ENCODE measurements at regions not wholly inside any gene's neighbourhood (a gene's known extent, or its start where the extent isn't known, plus 50 kb on each side); places are given as distances from the start of the nearest gene placed in this dataset.

GRCh38 chr18:71018816-71019215 lies 730.0 kb downstream of the SOCS6 start:
- in situ Hi-C loops (cut with MboI; ENCODE audit: low sequenced_read_pairs in 4 of 4) (no loop called here), intact Hi-C loops (cut with DNase I; ENCODE audit: low total_unique reads) (no loop called here)
- Histone ChIP-seq H3K27me3 (no peaks in the 10 kb centered on the region), H3K9me3 (no peaks in the 10 kb centered on the region), H3K4me3 (no peak overlapping the region), H3K4me1 (no peaks in the 10 kb centered on the region), H3K36me3 (no peaks in the 10 kb centered on the region), H3K27ac (no peak overlapping the region)
- ATAC-seq (no peak), DNase-seq (no peak)
- no peak for TF ChIP-seq POLR2A (IDR thresholded peaks at IDR 0.05)
- TF ChIP-seq CTCF (IDR thresholded peaks at IDR 0.05 in 4 of 5, conservative IDR thresholded peaks at IDR 0.05 in 1 of 5), result no peak

GRCh38 chr18:71012789-71013188 lies 723.9 kb downstream of the SOCS6 start:
- Histone ChIP-seq H3K27ac (no peak overlapping the region), H3K9me3 (no peaks in the 10 kb centered on the region), H3K4me3 (no peak overlapping the region), H3K27me3 (no peaks in the 10 kb centered on the region), H3K4me1 (no peaks in the 10 kb centered on the region), H3K36me3 (no peaks in the 10 kb centered on the region)
- in situ Hi-C loops (cut with MboI; ENCODE audit: low sequenced_read_pairs in 4 of 4), result no loop called here
- no peak for ATAC-seq
- no peak for TF ChIP-seq CTCF (IDR thresholded peaks at IDR 0.05 in 4 of 5, conservative IDR thresholded peaks at IDR 0.05 in 1 of 5)
- no peak for TF ChIP-seq POLR2A (IDR thresholded peaks at IDR 0.05)
- intact Hi-C loops (cut with DNase I; ENCODE audit: low total_unique reads), result no loop called here
- no peak for DNase-seq

GRCh38 chr18:71011389-71011788 lies 722.5 kb downstream of the SOCS6 start:
- H3K9me3 ChIP-seq, result no peaks in the 10 kb centered on the region
- intact Hi-C loops (cut with DNase I; ENCODE audit: low total_unique reads), result no loop called here
- no peaks in the 10 kb centered on the region for H3K4me1 ChIP-seq
- no peak overlapping the region for H3K27ac ChIP-seq
- H3K27me3 ChIP-seq, result no peaks in the 10 kb centered on the region
- H3K36me3 ChIP-seq, result no peaks in the 10 kb centered on the region
- in situ Hi-C loops (cut with MboI; ENCODE audit: low sequenced_read_pairs in 4 of 4), result no loop called here
- no peak for ATAC-seq
- no peak overlapping the region for H3K4me3 ChIP-seq
- no peak for TF ChIP-seq CTCF (IDR thresholded peaks at IDR 0.05 in 4 of 5, conservative IDR thresholded peaks at IDR 0.05 in 1 of 5)
- TF ChIP-seq POLR2A (IDR thresholded peaks at IDR 0.05), result no peak
- DNase-seq, result no peak

- Histone ChIP-seq H3K27ac (no peak overlapping the region), H3K4me3 (no peak overlapping the region), H3K4me1 (no peaks in the 10 kb centered on the region), H3K27me3 (no peaks in the 10 kb centered on the region), H3K9me3 (no peaks in the 10 kb centered on the region), H3K36me3 (no peaks in the 10 kb centered on the region)
- TF ChIP-seq CTCF (IDR thresholded peaks at IDR 0.05 in 4 of 5, conservative IDR thresholded peaks at IDR 0.05 in 1 of 5), result no peak
- no peak for TF ChIP-seq POLR2A (IDR thresholded peaks at IDR 0.05)
- in situ Hi-C loops (cut with MboI; ENCODE audit: low sequenced_read_pairs in 4 of 4) (no loop called here), intact Hi-C loops (cut with DNase I; ENCODE audit: low total_unique reads) (no loop called here)
- ATAC-seq, result no peak
- no peak for DNase-seq
These were observed 719.4 kb downstream of the SOCS6 start for GRCh38 chr18:71008257-71008656.

DNA sequence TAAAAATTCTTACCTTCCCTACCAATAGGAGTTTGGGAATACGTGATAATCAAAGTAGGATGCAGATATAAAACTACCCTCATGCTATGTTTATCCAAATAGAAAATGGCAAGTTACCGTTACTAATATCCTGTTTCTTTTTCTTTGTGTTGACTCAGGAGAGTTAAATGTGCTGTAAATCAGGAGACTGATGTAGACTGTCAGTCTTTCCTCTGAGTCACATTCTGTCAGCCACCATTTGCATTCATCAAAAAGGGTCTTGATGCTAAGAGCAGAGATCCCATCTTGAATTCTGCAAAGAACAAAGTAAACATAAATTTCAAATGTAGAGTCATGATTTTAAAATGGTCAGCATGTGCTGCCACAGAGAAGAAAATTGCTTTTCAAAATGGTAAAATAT lies 712.8 kb downstream of the SOCS6 start:
- in situ Hi-C loops (cut with MboI; ENCODE audit: low sequenced_read_pairs in 4 of 4), result no loop called here
- intact Hi-C loops (cut with DNase I; ENCODE audit: low total_unique reads), result no loop called here
- DNase-seq (no peak), ATAC-seq (no peak)
- TF ChIP-seq POLR2A (IDR thresholded peaks at IDR 0.05) (no peak), CTCF (IDR thresholded peaks at IDR 0.05 in 4 of 5, conservative IDR thresholded peaks at IDR 0.05 in 1 of 5) (no peak)
- Histone ChIP-seq H3K4me1 (no peaks in the 10 kb centered on the region), H3K27me3 (no peaks in the 10 kb centered on the region), H3K27ac (no peak overlapping the region), H3K9me3 (no peaks in the 10 kb centered on the region), H3K36me3 (no peaks in the 10 kb centered on the region), H3K4me3 (no peak overlapping the region)
